Peyer's patch (tissue), 4 donors: ENCODE measurements at regions not wholly inside any gene's neighbourhood (a gene's known extent, or its start where the extent isn't known, plus 50 kb on each side); places are given as distances from the start of the nearest gene placed in this dataset.

Source experiments
- CTCF ChIP-seq, 6 experiments: fragments of 450-650 bp in 4 of 6; fragments of 200-600 bp in 2 of 6; sonication (generic) in 1 of 6; IDR thresholded peaks; one replicate each; pipeline ENCODE4 v1.5.1; 2017 to 2019; ENCODE audit warnings: antibody characterized with exemption in 6 of 6, mild to moderate bottlenecking in 3 of 6, moderate library complexity in 1 of 6
- POLR2A ChIP-seq, 2 donors: fragments of 450-650 bp; IDR thresholded peaks; one replicate each; pipeline ENCODE4 v1.5.1; 2017; ENCODE audit warnings: antibody characterized with exemption in 2 of 2, mild to moderate bottlenecking in 2 of 2, moderate library complexity in 2 of 2

DNA sequence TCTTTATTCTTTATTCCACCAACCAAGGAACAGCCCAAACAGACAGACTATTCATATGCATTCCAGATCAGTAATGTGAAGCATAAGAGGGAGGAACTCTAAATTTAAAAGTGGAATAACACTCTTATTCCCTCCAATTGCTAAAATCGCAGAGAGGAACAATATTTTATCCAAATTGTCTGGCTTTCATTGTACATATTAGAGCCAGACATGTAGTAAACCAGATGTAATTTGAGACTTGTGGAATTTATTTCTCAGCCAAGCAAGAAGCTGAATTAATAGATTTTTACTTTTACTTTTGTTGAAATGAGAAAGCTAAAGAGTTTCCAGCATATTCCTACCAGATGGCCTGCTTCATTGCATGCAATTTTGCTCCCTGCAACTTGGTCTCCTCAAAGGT lies 674.6 kb upstream of the SLIT2 start:
- no peak for TF ChIP-seq POLR2A (IDR thresholded peaks at IDR 0.05)
- no peak for TF ChIP-seq CTCF (IDR thresholded peaks at IDR 0.05)
